SU-DHL-6 (cell line): ENCODE measurements at regions not wholly inside any gene's neighbourhood (a gene's known extent, or its start where the extent isn't known, plus 50 kb on each side); places are given as distances from the start of the nearest gene placed in this dataset.

Experiments
- EZH2phosphoT487 ChIP-seq: fragments of 200-600 bp; sonication (generic), shearing (Covaris generic); conservative IDR thresholded peaks from 2 replicates; pipeline ENCODE4 v1.6.1; 2018; ENCODE audit warnings: mild to moderate bottlenecking, antibody characterized with exemption, low read length, moderate library complexity, mixed read lengths
- TF ChIP-seq, protein P1 (sequence below): fragments of 200-600 bp; sonication (generic); IDR thresholded peaks from one replicate; pipeline ENCODE4 v1.5.1; 2017; ENCODE audit warnings: antibody characterized with exemption, mild to moderate bottlenecking, low read length, moderate library complexity; ENCODE audit not compliant: insufficient read depth, poor library complexity, severe bottlenecking

DNA sequence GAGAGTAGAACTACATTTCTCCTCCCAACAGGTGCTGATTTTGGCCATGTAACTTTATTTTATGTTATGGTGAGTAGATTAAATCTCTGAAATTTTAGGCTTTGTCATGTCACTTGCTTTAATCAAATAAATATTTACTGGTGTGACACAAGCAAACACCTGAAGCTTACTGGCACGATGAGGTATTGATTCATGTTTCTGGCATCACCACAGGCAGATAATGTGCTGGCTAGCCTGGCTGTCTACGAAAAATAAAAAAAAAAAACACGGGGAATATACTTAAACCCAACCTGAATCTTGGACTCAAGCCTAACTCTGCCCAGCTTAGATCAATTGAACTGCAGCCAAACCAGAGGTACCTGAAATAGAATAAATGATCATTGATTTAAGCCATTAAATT lies 65.6 kb upstream of the CADM2 start:
- TF ChIP-seq, protein P1, sequence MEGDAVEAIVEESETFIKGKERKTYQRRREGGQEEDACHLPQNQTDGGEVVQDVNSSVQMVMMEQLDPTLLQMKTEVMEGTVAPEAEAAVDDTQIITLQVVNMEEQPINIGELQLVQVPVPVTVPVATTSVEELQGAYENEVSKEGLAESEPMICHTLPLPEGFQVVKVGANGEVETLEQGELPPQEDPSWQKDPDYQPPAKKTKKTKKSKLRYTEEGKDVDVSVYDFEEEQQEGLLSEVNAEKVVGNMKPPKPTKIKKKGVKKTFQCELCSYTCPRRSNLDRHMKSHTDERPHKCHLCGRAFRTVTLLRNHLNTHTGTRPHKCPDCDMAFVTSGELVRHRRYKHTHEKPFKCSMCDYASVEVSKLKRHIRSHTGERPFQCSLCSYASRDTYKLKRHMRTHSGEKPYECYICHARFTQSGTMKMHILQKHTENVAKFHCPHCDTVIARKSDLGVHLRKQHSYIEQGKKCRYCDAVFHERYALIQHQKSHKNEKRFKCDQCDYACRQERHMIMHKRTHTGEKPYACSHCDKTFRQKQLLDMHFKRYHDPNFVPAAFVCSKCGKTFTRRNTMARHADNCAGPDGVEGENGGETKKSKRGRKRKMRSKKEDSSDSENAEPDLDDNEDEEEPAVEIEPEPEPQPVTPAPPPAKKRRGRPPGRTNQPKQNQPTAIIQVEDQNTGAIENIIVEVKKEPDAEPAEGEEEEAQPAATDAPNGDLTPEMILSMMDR: no peak
- TF ChIP-seq EZH2phosphoT487: no peak
